GM19438 (cell line): ENCODE measurements at regions not wholly inside any gene's neighbourhood (a gene's known extent, or its start where the extent isn't known, plus 50 kb on each side); places are given as distances from the start of the nearest gene placed in this dataset.
"Not testable (repeated sequence)": the region's sequence is repeated elsewhere in the genome, so short reads cannot be mapped to it uniquely, and the experiment has no call there.

Source experiments
- ATAC-seq: cut with Tn5 transposase; IDR thresholded peaks from one replicate; pipeline ENCODE4 v1.9.1; 2021; ENCODE audit warnings: low read depth; ENCODE audit not compliant: unreplicated experiment

GRCh38 chr3:101913168-101913567 is 63.9 kb downstream of the NFKBIZ start:
- no peak for ATAC-seq

- ATAC-seq = not testable (repeated sequence)
Measured at GRCh38 chr3:101917761-101918160, 68.4 kb downstream of the NFKBIZ start.

GRCh38 chr3:101922151-101922725 is 72.9 kb downstream of the NFKBIZ start:
- ATAC-seq = not testable (repeated sequence)

GRCh38 chr3:101924621-101925020 is 75.3 kb downstream of the NFKBIZ start:
- ATAC-seq = not testable (repeated sequence)

GRCh38 chr3:101925124-101925523 is 75.8 kb downstream of the NFKBIZ start:
- not testable (repeated sequence) for ATAC-seq

GRCh38 chr3:101925564-101925963 is 76.2 kb downstream of the NFKBIZ start:
- no peak for ATAC-seq

- no peak for ATAC-seq
Measured at GRCh38 chr3:101926594-101927105, 77.3 kb downstream of the NFKBIZ start.

GRCh38 chr3:101928890-101929289 is 79.6 kb downstream of the NFKBIZ start:
- no peak for ATAC-seq

GRCh38 chr3:101931081-101931480 is 81.8 kb downstream of the NFKBIZ start:
- no peak for ATAC-seq

- ATAC-seq = no peak
Measured at GRCh38 chr3:101932326-101933068, 83.2 kb downstream of the NFKBIZ start.

GRCh38 chr3:101936419-101937356 is 87.4 kb downstream of the NFKBIZ start:
- peak; percentile 92 for ATAC-seq

GRCh38 chr3:101938262-101938847 is 89.0 kb downstream of the NFKBIZ start:
- no peak for ATAC-seq

GRCh38 chr3:101939361-101940049 is 90.2 kb downstream of the NFKBIZ start:
- no peak for ATAC-seq

- no peak for ATAC-seq
Measured at GRCh38 chr3:101940521-101941317, 91.4 kb downstream of the NFKBIZ start.

- ATAC-seq = no peak
Measured at GRCh38 chr3:101941318-101942040, 92.2 kb downstream of the NFKBIZ start.

- no peak for ATAC-seq
Measured at GRCh38 chr3:101942356-101942755, 93.0 kb downstream of the NFKBIZ start.

- no peak for ATAC-seq
Measured at GRCh38 chr3:101943029-101943428, 93.7 kb downstream of the NFKBIZ start.

- no peak for ATAC-seq
Measured at GRCh38 chr3:101944308-101944707, 95.0 kb downstream of the NFKBIZ start.

GRCh38 chr3:101945980-101946379 is 96.7 kb downstream of the NFKBIZ start:
- ATAC-seq = no peak
